Trophoblast cell (in vitro differentiated cells and primary cell): ENCODE measurements at regions not wholly inside any gene's neighbourhood (a gene's known extent, or its start where the extent isn't known, plus 50 kb on each side); places are given as distances from the start of the nearest gene placed in this dataset.
A peak's percentile ranks its signal among the peaks of the same experiment; 100 is the strongest.

Source experiments
- DNase-seq, 2 donors: peaks; one replicate each; pipeline ENCODE4 v3.0.0-alpha.2; 2016
- H2AFZ ChIP-seq: 2 replicates; pipeline ENCODE4 v1.6.1; 2013; ENCODE audit warnings: low read length, moderate library complexity, mild to moderate bottlenecking; ENCODE audit not compliant: insufficient read depth, poor library complexity
- H2AK5ac ChIP-seq: 2 replicates; pipeline ENCODE4 v1.6.1; 2013; ENCODE audit warnings: mild to moderate bottlenecking, low read length
- H2BK120ac ChIP-seq: 2 replicates; pipeline ENCODE4 v1.6.1; 2013; ENCODE audit warnings: low read length, mild to moderate bottlenecking, moderate library complexity; ENCODE audit not compliant: insufficient read depth, poor library complexity
- H2BK12ac ChIP-seq: 2 replicates; pipeline ENCODE4 v1.6.1; 2013; ENCODE audit warnings: mild to moderate bottlenecking, low read length, moderate library complexity
- H2BK5ac ChIP-seq: 2 replicates; pipeline ENCODE4 v1.6.1; 2013; ENCODE audit warnings: low read length, low read depth, moderate library complexity, mild to moderate bottlenecking; ENCODE audit not compliant: poor library complexity
- H3K14ac ChIP-seq: 2 replicates; pipeline ENCODE4 v1.6.1; 2013; ENCODE audit warnings: mild to moderate bottlenecking, low read length
- H3K18ac ChIP-seq: 2 replicates; pipeline ENCODE4 v1.6.1; 2013; ENCODE audit warnings: mild to moderate bottlenecking, low read length
- H3K23ac ChIP-seq: 2 replicates; pipeline ENCODE4 v1.6.1; 2013; ENCODE audit warnings: low read length
- H3K27ac ChIP-seq: 2 replicates; pipeline ENCODE4 v1.5.1; 2013; ENCODE audit warnings: low read depth, mild to moderate bottlenecking, inconsistent platforms, low read length, moderate library complexity
- H3K27me3 ChIP-seq: 2 replicates; pipeline ENCODE4 v1.6.1; 2013; ENCODE audit warnings: inconsistent platforms, mild to moderate bottlenecking, low read length, moderate library complexity; ENCODE audit not compliant: insufficient read depth
- H3K36me3 ChIP-seq, 2 experiments: 1 replicate in 1 of 2; 2 replicates in 1 of 2; pipeline ENCODE4 v1.6.1; 2013; ENCODE audit warnings: low read length in 2 of 2, mild to moderate bottlenecking in 2 of 2, moderate library complexity in 1 of 2; ENCODE audit not compliant: insufficient read depth in 2 of 2, control insufficient read depth in 1 of 2
- H3K4ac ChIP-seq: 2 replicates; pipeline ENCODE4 v1.6.1; 2013; ENCODE audit warnings: low read depth, mild to moderate bottlenecking, low read length, moderate library complexity
- H3K4me1 ChIP-seq, 2 experiments: 1 replicate in 1 of 2; 2 replicates in 1 of 2; pipeline ENCODE4 v1.6.1; 2013; ENCODE audit warnings: low read length in 2 of 2, mild to moderate bottlenecking in 2 of 2, moderate library complexity in 1 of 2; ENCODE audit not compliant: insufficient read depth in 2 of 2, control insufficient read depth in 1 of 2
- H3K4me2 ChIP-seq: 2 replicates; pipeline ENCODE4 v1.6.1; 2013; ENCODE audit warnings: inconsistent platforms, mild to moderate bottlenecking, low read length, moderate library complexity
- H3K4me3 ChIP-seq: 2 replicates; pipeline ENCODE4 v1.5.1; 2013; ENCODE audit warnings: mild to moderate bottlenecking, low read depth, low read length, inconsistent platforms
- H3K79me1 ChIP-seq: one replicate; pipeline ENCODE4 v1.6.1; 2013; ENCODE audit warnings: low read length
- H3K79me2 ChIP-seq: 2 replicates; pipeline ENCODE4 v1.6.1; 2013; ENCODE audit warnings: low read length, mild to moderate bottlenecking; ENCODE audit not compliant: control insufficient read depth, insufficient read depth, poor library complexity
- H3K9ac ChIP-seq: 2 replicates; pipeline ENCODE4 v1.6.1; 2013; ENCODE audit warnings: mild to moderate bottlenecking, low read length
- H3K9me3 ChIP-seq: 2 replicates; pipeline ENCODE4 v1.6.1; 2013; ENCODE audit warnings: low read depth, mild to moderate bottlenecking, control low read depth, inconsistent platforms, low read length; ENCODE audit not compliant: insufficient read depth
- H4K12ac ChIP-seq: 2 replicates; pipeline ENCODE4 v1.6.1; 2013; ENCODE audit warnings: low read depth, mild to moderate bottlenecking, low read length, moderate library complexity
- H4K8ac ChIP-seq: 2 replicates; pipeline ENCODE4 v1.6.1; 2013; ENCODE audit warnings: low read depth, mild to moderate bottlenecking, low read length, moderate library complexity
- H4K91ac ChIP-seq: one replicate; pipeline ENCODE4 v1.6.1; 2013; ENCODE audit warnings: low read depth, mild to moderate bottlenecking, low read length, moderate library complexity
- WGBS: extraction: QIAGEN DNeasy Blood & Tissue Kit; methylation state at CpG from one replicate; pipeline ENCODE4 v1.1.7; 2013; ENCODE audit warnings: missing lambda C conversion rate; ENCODE audit not compliant: insufficient read length, insufficient coverage; ENCODE audit errors: extremely low coverage; 5-methylcytosine and 5-hydroxymethylcytosine counted together

- H4K8ac ChIP-seq = no peak overlapping the region
- DNase-seq = no peak
- H3K9me3 ChIP-seq = no peaks in the 10 kb centered on the region
- H3K79me2 ChIP-seq = no peaks in the 10 kb centered on the region
- H3K14ac ChIP-seq = no peak overlapping the region
- no peak overlapping the region for H2BK5ac ChIP-seq
- H2BK12ac ChIP-seq = no peak overlapping the region
- H3K18ac ChIP-seq = no peak overlapping the region
- H2AK5ac ChIP-seq = no peak overlapping the region
- H3K23ac ChIP-seq = no peak overlapping the region
- H3K4me2 ChIP-seq = no peak overlapping the region
- WGBS = no CpG with 5 or more reads among the region's 3 CpGs
- no peaks in the 10 kb centered on the region for H3K27me3 ChIP-seq
- H4K91ac ChIP-seq = no peak overlapping the region
- no peaks in the 10 kb centered on the region for H3K4me1 ChIP-seq
- H4K12ac ChIP-seq = no peak overlapping the region
- no peaks in the 10 kb centered on the region for H3K36me3 ChIP-seq
- no peaks in the 10 kb centered on the region for H3K79me1 ChIP-seq
- H3K4me3 ChIP-seq = no peak overlapping the region
- H2BK120ac ChIP-seq = no peak overlapping the region
- H3K9ac ChIP-seq = no peak overlapping the region
- H2AFZ ChIP-seq = no peak overlapping the region
- H3K4ac ChIP-seq = no peak overlapping the region
- H3K27ac ChIP-seq = no peak overlapping the region
Observed at GRCh38 chr12:97257726-97258125, 204.9 kb upstream of the RMST start.

GRCh38 chr12:97259098-97259497 is 203.5 kb upstream of the RMST start:
- Histone ChIP-seq H4K91ac (no peak overlapping the region), H3K4me2 (no peak overlapping the region), H3K9ac (no peak overlapping the region), H4K12ac (no peak overlapping the region), H2BK120ac (no peak overlapping the region), H2BK5ac (no peak overlapping the region), H3K4me3 (no peak overlapping the region), H3K79me2 (no peaks in the 10 kb centered on the region), H3K14ac (no peak overlapping the region), H2AK5ac (no peak overlapping the region), H3K18ac (no peak overlapping the region), H3K27me3 (no peaks in the 10 kb centered on the region), H2AFZ (no peak overlapping the region), H3K4me1 (no peaks in the 10 kb centered on the region), H3K9me3 (no peaks in the 10 kb centered on the region), H4K8ac (no peak overlapping the region), H3K79me1 (no peaks in the 10 kb centered on the region), H3K4ac (no peak overlapping the region), H2BK12ac (no peak overlapping the region), H3K23ac (no peak overlapping the region), H3K36me3 (peaks cover 0 to 2% of the 10 kb centered on the region in 2 experiments), H3K27ac (no peak overlapping the region)
- DNase-seq = no peak
- WGBS = no CpG with 5 or more reads among the region's 2 CpGs

- H3K14ac ChIP-seq = no peak overlapping the region
- no peak overlapping the region for H3K18ac ChIP-seq
- no peak for DNase-seq
- H2AK5ac ChIP-seq = no peak overlapping the region
- no peak overlapping the region for H3K23ac ChIP-seq
- no peaks in the 10 kb centered on the region for H3K79me2 ChIP-seq
- H3K36me3 ChIP-seq = peaks cover 0 to 2% of the 10 kb centered on the region in 2 experiments
- no peaks in the 10 kb centered on the region for H3K27me3 ChIP-seq
- WGBS = no CpG with 5 or more reads among the region's 9 CpGs
- no peak overlapping the region for H4K8ac ChIP-seq
- no peak overlapping the region for H2AFZ ChIP-seq
- H2BK5ac ChIP-seq = no peak overlapping the region
- H3K27ac ChIP-seq = no peak overlapping the region
- no peaks in the 10 kb centered on the region for H3K9me3 ChIP-seq
- H2BK120ac ChIP-seq = no peak overlapping the region
- H3K4me2 ChIP-seq = no peak overlapping the region
- no peak overlapping the region for H3K4ac ChIP-seq
- no peak overlapping the region for H4K12ac ChIP-seq
- H3K79me1 ChIP-seq = no peaks in the 10 kb centered on the region
- H4K91ac ChIP-seq = no peak overlapping the region
- no peaks in the 10 kb centered on the region for H3K4me1 ChIP-seq
- no peak overlapping the region for H3K4me3 ChIP-seq
- no peak overlapping the region for H3K9ac ChIP-seq
- H2BK12ac ChIP-seq = no peak overlapping the region
Observed at GRCh38 chr12:97260786-97261185, 201.8 kb upstream of the RMST start.

- DNase-seq = peak; percentile 13 to 57
- no peak overlapping the region for H3K4ac ChIP-seq
- no peaks in the 10 kb centered on the region for H3K79me2 ChIP-seq
- no peak overlapping the region for H3K9ac ChIP-seq
- H3K18ac ChIP-seq = no peak overlapping the region
- H3K9me3 ChIP-seq = no peaks in the 10 kb centered on the region
- H3K27ac ChIP-seq = no peak overlapping the region
- H2AFZ ChIP-seq = no peak overlapping the region
- H3K27me3 ChIP-seq = no peaks in the 10 kb centered on the region
- no peak overlapping the region for H3K4me2 ChIP-seq
- H2AK5ac ChIP-seq = no peak overlapping the region
- H4K8ac ChIP-seq = no peak overlapping the region
- no peak overlapping the region for H3K4me3 ChIP-seq
- no peak overlapping the region for H3K23ac ChIP-seq
- H2BK120ac ChIP-seq = no peak overlapping the region
- H3K79me1 ChIP-seq = peaks cover 4% of the 10 kb centered on the region
- H3K4me1 ChIP-seq = peaks cover 2% of the 10 kb centered on the region in 2 experiments
- peaks cover 0 to 2% of the 10 kb centered on the region in 2 experiments for H3K36me3 ChIP-seq
- H4K91ac ChIP-seq = no peak overlapping the region
- H2BK12ac ChIP-seq = no peak overlapping the region
- H3K14ac ChIP-seq = no peak overlapping the region
- no peak overlapping the region for H4K12ac ChIP-seq
- no peak overlapping the region for H2BK5ac ChIP-seq
Observed at GRCh38 chr12:97267166-97267565, 195.4 kb upstream of the RMST start.
